ENCODE measurements at regions not wholly inside any gene's neighbourhood (a gene's known extent, or its start where the extent isn't known, plus 50 kb on each side); places are given as distances from the start of the nearest gene placed in this dataset.

- Mint-ChIP-seq H3K9me3 (no peaks in the 10 kb centered on the region), H3K4me1 (ENCODE audit: low read depth) (no peaks in the 10 kb centered on the region), H3K4me3 (no peak overlapping the region), H3K36me3 (ENCODE audit: low read depth) (no peaks in the 10 kb centered on the region), H3K27me3 (ENCODE audit: insufficient read depth) (no peaks in the 10 kb centered on the region), H3K27ac (no peak overlapping the region)
- TF ChIP-seq CTCF (IDR thresholded peaks at IDR 0.05): no peak
- DNase-seq: no peak
Observed at GRCh38 chr17:56031636-56032035, 121.6 kb upstream of the ANKFN1 start.

- no peaks in the 10 kb centered on the region for H3K27me3 Mint-ChIP-seq (ENCODE audit: insufficient read depth)
Observed at GRCh38 chr17:56034197-56034635, 119.1 kb upstream of the ANKFN1 start.

GRCh38 chr17:56038131-56038530, 115.1 kb upstream of the ANKFN1 start:
- H3K27ac Mint-ChIP-seq: no peak overlapping the region
- TF ChIP-seq CTCF (IDR thresholded peaks at IDR 0.05): no peak
- peaks cover 7% of the 10 kb centered on the region for H3K27me3 Mint-ChIP-seq (ENCODE audit: insufficient read depth)
- no peaks in the 10 kb centered on the region for H3K9me3 Mint-ChIP-seq
- no peaks in the 10 kb centered on the region for H3K36me3 Mint-ChIP-seq (ENCODE audit: low read depth)
- no peak for DNase-seq
- H3K4me1 Mint-ChIP-seq (ENCODE audit: low read depth): no peaks in the 10 kb centered on the region
- H3K4me3 Mint-ChIP-seq: no peak overlapping the region

More at GRCh38 chr17:56034197-56034635, 119.1 kb upstream of the ANKFN1 start:
- Mint-ChIP-seq H3K36me3 (ENCODE audit: low read depth) (no peaks in the 10 kb centered on the region), H3K9me3 (no peaks in the 10 kb centered on the region), H3K4me3 (no peak overlapping the region), H3K4me1 (ENCODE audit: low read depth) (no peaks in the 10 kb centered on the region), H3K27ac (no peak overlapping the region)
- DNase-seq: no peak
- TF ChIP-seq CTCF (IDR thresholded peaks at IDR 0.05): no peak

GRCh38 chr17:56045872-56046271, 107.4 kb upstream of the ANKFN1 start:
- Mint-ChIP-seq H3K4me3 (no peak overlapping the region), H3K27me3 (ENCODE audit: insufficient read depth) (peaks cover 10% of the 10 kb centered on the region), H3K4me1 (ENCODE audit: low read depth) (no peaks in the 10 kb centered on the region), H3K36me3 (ENCODE audit: low read depth) (no peaks in the 10 kb centered on the region), H3K27ac (no peak overlapping the region), H3K9me3 (no peaks in the 10 kb centered on the region)
- no peak for DNase-seq
- no peak for TF ChIP-seq CTCF (IDR thresholded peaks at IDR 0.05)

- no peak for DNase-seq
- Mint-ChIP-seq H3K36me3 (ENCODE audit: low read depth) (no peaks in the 10 kb centered on the region), H3K4me1 (ENCODE audit: low read depth) (no peaks in the 10 kb centered on the region), H3K9me3 (no peaks in the 10 kb centered on the region; the same call in 1 of the 2 replicates), H3K4me3 (no peak overlapping the region), H3K27ac (no peak overlapping the region), H3K27me3 (ENCODE audit: insufficient read depth) (peaks cover 8% of the 10 kb centered on the region; the same call in 1 of the 2 replicates)
- TF ChIP-seq CTCF (IDR thresholded peaks at IDR 0.05): no peak
Observed at GRCh38 chr17:56047331-56047730, 105.9 kb upstream of the ANKFN1 start.

- Mint-ChIP-seq H3K27me3 (ENCODE audit: insufficient read depth) (no peaks in the 10 kb centered on the region), H3K27ac (no peak overlapping the region), H3K4me3 (no peak overlapping the region), H3K9me3 (peaks cover under 1% of the 10 kb centered on the region), H3K4me1 (ENCODE audit: low read depth) (no peaks in the 10 kb centered on the region), H3K36me3 (ENCODE audit: low read depth) (no peaks in the 10 kb centered on the region)
- DNase-seq: no peak
- no peak for TF ChIP-seq CTCF (IDR thresholded peaks at IDR 0.05)
Observed at GRCh38 chr17:56057869-56058268, 95.4 kb upstream of the ANKFN1 start.

Measured in HFFc6 (cell line).